H1 (cell line): ENCODE measurements at regions not wholly inside any gene's neighbourhood (a gene's known extent, or its start where the extent isn't known, plus 50 kb on each side); places are given as distances from the start of the nearest gene placed in this dataset.

ENCODE experiments used
- CHD2 ChIP-seq: IDR thresholded peaks from 2 replicates; pipeline ENCODE4 v1.6.1; 2012; ENCODE audit warnings: low read length, improper control_type of control experiment
- CTCF ChIP-seq, 3 experiments: IDR thresholded peaks; 1 replicate in 2 of 3; 2 replicates in 1 of 3; pipeline versions ENCODE4 v1.5.1 to v1.6.1; 2011; ENCODE audit warnings: low read length in 3 of 3, mild to moderate bottlenecking in 3 of 3, inconsistent platforms in 2 of 3, low read depth in 1 of 3, moderate library complexity in 1 of 3; ENCODE audit not compliant: insufficient read depth in 1 of 3; ENCODE audit errors: control extremely low read depth in 1 of 3
- EZH2 ChIP-seq: fragments of 200-600 bp; sonication (generic); IDR thresholded peaks from 2 replicates; pipeline ENCODE4 v1.7.1; 2012; ENCODE audit warnings: low read depth, mild to moderate bottlenecking, moderate library complexity, low read length, inconsistent platforms; ENCODE audit not compliant: severe bottlenecking
- KDM1A ChIP-seq: fragments of 200-600, 300-600 bp; sonication (generic); IDR thresholded peaks from 2 replicates; pipeline ENCODE4 v1.7.1; 2016; ENCODE audit warnings: mild to moderate bottlenecking, low read length, borderline replicate concordance
- POLR2A ChIP-seq, 2 experiments: IDR thresholded peaks; 1 replicate in 1 of 2; 2 replicates in 1 of 2; pipeline ENCODE4 v1.6.1; 2011; ENCODE audit warnings: low read depth in 2 of 2, low read length in 2 of 2, mild to moderate bottlenecking in 2 of 2; ENCODE audit errors: control extremely low read depth in 1 of 2
- SIN3A ChIP-seq, 2 experiments: IDR thresholded peaks in 1 of 2; conservative IDR thresholded peaks in 1 of 2; 2 replicates each; pipeline ENCODE4 v1.6.1; 2011 to 2012; ENCODE audit warnings: low read length in 2 of 2, improper control_type of control experiment in 1 of 2, low read depth in 1 of 2, mild to moderate bottlenecking in 1 of 2
- SRF ChIP-seq: IDR thresholded peaks from 2 replicates; pipeline ENCODE4 v1.6.1; 2011; ENCODE audit warnings: mild to moderate bottlenecking, low read depth, low read length, moderate library complexity

- TF ChIP-seq CHD2 (no peak), CTCF (IDR thresholded peaks at IDR 0.05; ENCODE audit: control extremely low read depth in 1 of 3, insufficient read depth in 1 of 3, low read depth in 1 of 3, low read length in 3 of 3) (no peak), POLR2A (IDR thresholded peaks at IDR 0.05; ENCODE audit: control extremely low read depth in 1 of 2, low read depth in 2 of 2, low read length in 2 of 2) (no peak), EZH2 (no peak), SRF (no peak), SIN3A (conservative IDR thresholded peaks at IDR 0.05 in 1 of 2, IDR thresholded peaks at IDR 0.05 in 1 of 2; ENCODE audit: low read depth in 1 of 2, low read length in 2 of 2) (no peak), KDM1A (no peak)
These were observed 124.9 kb upstream of the TMEM170B start for GRCh38 chr6:11412616-11413015.
